HEK293T (cell line): ENCODE measurements at regions not wholly inside any gene's neighbourhood (a gene's known extent, or its start where the extent isn't known, plus 50 kb on each side); places are given as distances from the start of the nearest gene placed in this dataset.

Experiments used
- ELF4 ChIP-seq: fragments of 450-650 bp; IDR thresholded peaks from 2 replicates; pipeline ENCODE4 v1.6.1; 2017; ENCODE audit warnings: antibody characterized with exemption
- FOXK2 ChIP-seq: fragments of 450-650 bp; IDR thresholded peaks from 2 replicates; pipeline ENCODE4 v1.6.1; 2016; ENCODE audit warnings: mild to moderate bottlenecking
- FOXM1 ChIP-seq: fragments of 450-650 bp; IDR thresholded peaks from 2 replicates; pipeline ENCODE4 v1.6.1; 2017; ENCODE audit warnings: mild to moderate bottlenecking, borderline replicate concordance
- HDGF ChIP-seq: fragments of 450-650 bp; IDR thresholded peaks from 2 replicates; pipeline ENCODE4 v1.6.1; 2017; ENCODE audit warnings: antibody characterized with exemption, borderline replicate concordance
- SP1 ChIP-seq: fragments of 450-650 bp; IDR thresholded peaks from 2 replicates; pipeline ENCODE4 v1.6.1; 2017
- SUZ12 ChIP-seq: fragments of 450-650 bp; IDR thresholded peaks from 2 replicates; pipeline ENCODE4 v1.6.1; 2016; ENCODE audit warnings: mild to moderate bottlenecking
- TARDBP ChIP-seq: fragments of 450-650 bp; IDR thresholded peaks from 2 replicates; pipeline ENCODE4 v1.6.1; 2016

DNA sequence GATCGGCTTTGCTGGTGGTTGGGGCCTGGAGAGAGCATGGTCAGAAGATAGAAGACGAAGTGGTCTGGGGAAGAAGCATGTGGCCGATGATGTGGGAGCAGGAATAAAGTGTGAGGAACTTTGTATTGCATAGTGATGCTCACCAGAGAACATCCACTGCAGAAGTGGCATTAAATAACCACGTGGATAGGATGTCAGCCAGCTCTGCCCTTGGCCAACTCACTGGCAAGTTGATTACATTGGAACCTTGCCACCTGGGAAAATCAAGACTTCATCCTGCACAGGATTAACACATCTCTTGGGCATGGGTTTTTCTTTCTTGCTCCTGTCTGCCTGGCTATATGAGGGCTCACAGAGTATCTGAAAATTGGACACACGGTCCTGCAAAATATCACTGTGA lies 217.4 kb downstream of the DMRT2 start:
- no peak for TF ChIP-seq HDGF
- no peak for TF ChIP-seq TARDBP
- no peak for TF ChIP-seq FOXM1
- no peak for TF ChIP-seq SUZ12
- no peak for TF ChIP-seq FOXK2
- TF ChIP-seq ELF4 = no peak
- TF ChIP-seq SP1 = no peak
